Large intestine (tissue), 3 donors: ENCODE measurements at regions not wholly inside any gene's neighbourhood (a gene's known extent, or its start where the extent isn't known, plus 50 kb on each side); places are given as distances from the start of the nearest gene placed in this dataset.

Experiments
- DNase-seq, 2 donors: peaks; one replicate each; pipeline versions ENCODE4 v3.0.0 to v3.0.0-alpha.2; 2013
- H3K27ac ChIP-seq: one replicate; pipeline ENCODE4 v1.5.1; 2013; ENCODE audit warnings: low read length
- H3K27me3 ChIP-seq: 2 replicates; pipeline ENCODE4 v1.6.1; 2013; ENCODE audit warnings: low read length; ENCODE audit not compliant: control insufficient read depth, insufficient read depth
- H3K36me3 ChIP-seq: 2 replicates; pipeline ENCODE4 v1.6.1; 2013; ENCODE audit warnings: low read length; ENCODE audit not compliant: control insufficient read depth, insufficient read depth
- H3K4me1 ChIP-seq: one replicate; pipeline ENCODE4 v1.6.1; 2013; ENCODE audit warnings: low read length; ENCODE audit not compliant: control insufficient read depth, insufficient read depth
- H3K4me3 ChIP-seq: one replicate; pipeline ENCODE4 v1.5.1; 2013; ENCODE audit warnings: low read length
- H3K9me3 ChIP-seq: one replicate; pipeline ENCODE4 v1.6.1; 2013; ENCODE audit warnings: mild to moderate bottlenecking, low read depth, low read length, moderate library complexity; ENCODE audit not compliant: control insufficient read depth
- WGBS: methylation state at CpG from one replicate; pipeline ENCODE4 v1.1.5; 2013; ENCODE audit warnings: low lambda C conversion rate; ENCODE audit not compliant: insufficient coverage; 5-methylcytosine and 5-hydroxymethylcytosine counted together

GRCh38 chr18:2256577-2256976 is 314.7 kb downstream of the METTL4 start:
- Histone ChIP-seq H3K27ac (no peak overlapping the region), H3K4me3 (no peak overlapping the region), H3K36me3 (no peaks in the 10 kb centered on the region), H3K27me3 (no peaks in the 10 kb centered on the region), H3K4me1 (no peaks in the 10 kb centered on the region), H3K9me3 (no peaks in the 10 kb centered on the region)
- no CpG with 5 or more reads among the region's 1 CpG for WGBS
- DNase-seq, result no peak

- no peaks in the 10 kb centered on the region for H3K36me3 ChIP-seq
- H3K27ac ChIP-seq, result no peak overlapping the region
- no peaks in the 10 kb centered on the region for H3K9me3 ChIP-seq
- no peak overlapping the region for H3K4me3 ChIP-seq
- H3K27me3 ChIP-seq, result no peaks in the 10 kb centered on the region
- DNase-seq, result no peak
- no peaks in the 10 kb centered on the region for H3K4me1 ChIP-seq
- 70% methylated on average over 4 of the region's 6 CpGs for WGBS
Observed at GRCh38 chr18:2258954-2259353, 312.4 kb downstream of the METTL4 start.

GRCh38 chr18:2263303-2263890 is 307.9 kb downstream of the METTL4 start:
- H3K36me3 ChIP-seq, result no peaks in the 10 kb centered on the region
- no peaks in the 10 kb centered on the region for H3K4me1 ChIP-seq
- no peaks in the 10 kb centered on the region for H3K9me3 ChIP-seq
- no peak for DNase-seq
- H3K27ac ChIP-seq, result no peak overlapping the region
- H3K27me3 ChIP-seq, result no peaks in the 10 kb centered on the region
- H3K4me3 ChIP-seq, result no peak overlapping the region
- 100% methylated on average over 1 of the region's 8 CpGs for WGBS

- no CpG with 5 or more reads among the region's 2 CpGs for WGBS
- DNase-seq, result no peak
- H3K27me3 ChIP-seq, result no peaks in the 10 kb centered on the region
- H3K27ac ChIP-seq, result no peak overlapping the region
- H3K36me3 ChIP-seq, result no peaks in the 10 kb centered on the region
- no peak overlapping the region for H3K4me3 ChIP-seq
- H3K4me1 ChIP-seq, result no peaks in the 10 kb centered on the region
- no peaks in the 10 kb centered on the region for H3K9me3 ChIP-seq
Observed at GRCh38 chr18:2274613-2275012, 296.7 kb downstream of the METTL4 start.

GRCh38 chr18:2281086-2281485 is 290.2 kb downstream of the METTL4 start:
- H3K27ac ChIP-seq, result no peak overlapping the region
- WGBS, result 83% methylated on average over 1 of the region's 1 CpG

DNA sequence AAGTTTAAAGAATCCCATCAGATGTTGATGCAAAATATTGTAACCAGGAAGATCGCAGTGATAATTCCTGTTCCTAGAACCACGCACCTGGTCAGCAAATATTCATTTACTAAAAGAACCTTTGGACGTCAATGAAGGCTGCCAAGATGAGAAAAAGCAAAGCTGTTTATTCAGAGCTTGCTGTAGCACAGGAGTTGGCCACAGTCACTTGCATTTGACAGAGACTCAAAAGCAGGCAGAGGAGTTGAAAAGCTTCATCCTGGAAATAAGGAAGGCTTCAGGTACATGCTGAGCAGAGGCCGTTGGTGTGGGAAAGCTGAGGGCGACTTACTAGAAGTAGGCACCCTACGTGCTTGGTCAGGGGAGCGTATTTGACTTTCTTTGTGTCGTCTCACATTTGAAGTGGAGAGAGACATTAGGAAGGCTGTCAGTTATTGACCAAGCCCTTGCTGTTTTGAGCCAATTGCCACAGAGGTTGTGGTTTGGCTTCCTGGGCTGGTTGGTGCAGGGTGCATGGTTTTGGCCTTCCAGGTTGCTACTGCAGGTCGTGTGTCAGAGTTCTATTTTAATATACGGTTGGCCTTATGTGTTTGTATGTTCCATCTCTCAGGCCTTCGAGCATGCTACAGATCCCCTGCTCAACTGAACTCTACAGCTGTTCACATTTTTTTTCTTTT is 289.6 kb downstream of the METTL4 start:
- Histone ChIP-seq H3K4me1 (no peaks in the 10 kb centered on the region), H3K4me3 (no peak overlapping the region), H3K27ac (no peak overlapping the region), H3K27me3 (no peaks in the 10 kb centered on the region), H3K36me3 (no peaks in the 10 kb centered on the region), H3K9me3 (no peaks in the 10 kb centered on the region)
- no peak for DNase-seq
- 80% methylated on average over 1 of the region's 11 CpGs for WGBS

More at GRCh38 chr18:2281086-2281485, 290.2 kb downstream of the METTL4 start:
- Histone ChIP-seq H3K4me3 (no peak overlapping the region), H3K4me1 (no peaks in the 10 kb centered on the region), H3K9me3 (no peaks in the 10 kb centered on the region), H3K27me3 (no peaks in the 10 kb centered on the region), H3K36me3 (no peaks in the 10 kb centered on the region)
- no peak for DNase-seq

GRCh38 chr18:2293109-2293839 is 278.0 kb downstream of the METTL4 start:
- Histone ChIP-seq H3K4me3 (no peak overlapping the region), H3K36me3 (no peaks in the 10 kb centered on the region), H3K27me3 (no peaks in the 10 kb centered on the region), H3K9me3 (no peaks in the 10 kb centered on the region), H3K27ac (no peak overlapping the region), H3K4me1 (no peaks in the 10 kb centered on the region)
- DNase-seq, result no peak
- no CpG with 5 or more reads among the region's 7 CpGs for WGBS

GRCh38 chr18:2301316-2301715 is 270.0 kb downstream of the METTL4 start:
- DNase-seq, result no peak
- Histone ChIP-seq H3K36me3 (no peaks in the 10 kb centered on the region), H3K9me3 (no peaks in the 10 kb centered on the region), H3K4me1 (no peaks in the 10 kb centered on the region), H3K27ac (no peak overlapping the region), H3K4me3 (no peak overlapping the region), H3K27me3 (no peaks in the 10 kb centered on the region)
- WGBS, result 17% methylated on average over 1 of the region's 2 CpGs

- H3K27me3 ChIP-seq, result no peaks in the 10 kb centered on the region
- no peaks in the 10 kb centered on the region for H3K36me3 ChIP-seq
- H3K9me3 ChIP-seq, result no peaks in the 10 kb centered on the region
- 67% methylated on average over 1 of the region's 1 CpG for WGBS
- no peak overlapping the region for H3K27ac ChIP-seq
- H3K4me1 ChIP-seq, result no peaks in the 10 kb centered on the region
- no peak for DNase-seq
- no peak overlapping the region for H3K4me3 ChIP-seq
Observed at GRCh38 chr18:2302012-2302411, 269.3 kb downstream of the METTL4 start.

DNA sequence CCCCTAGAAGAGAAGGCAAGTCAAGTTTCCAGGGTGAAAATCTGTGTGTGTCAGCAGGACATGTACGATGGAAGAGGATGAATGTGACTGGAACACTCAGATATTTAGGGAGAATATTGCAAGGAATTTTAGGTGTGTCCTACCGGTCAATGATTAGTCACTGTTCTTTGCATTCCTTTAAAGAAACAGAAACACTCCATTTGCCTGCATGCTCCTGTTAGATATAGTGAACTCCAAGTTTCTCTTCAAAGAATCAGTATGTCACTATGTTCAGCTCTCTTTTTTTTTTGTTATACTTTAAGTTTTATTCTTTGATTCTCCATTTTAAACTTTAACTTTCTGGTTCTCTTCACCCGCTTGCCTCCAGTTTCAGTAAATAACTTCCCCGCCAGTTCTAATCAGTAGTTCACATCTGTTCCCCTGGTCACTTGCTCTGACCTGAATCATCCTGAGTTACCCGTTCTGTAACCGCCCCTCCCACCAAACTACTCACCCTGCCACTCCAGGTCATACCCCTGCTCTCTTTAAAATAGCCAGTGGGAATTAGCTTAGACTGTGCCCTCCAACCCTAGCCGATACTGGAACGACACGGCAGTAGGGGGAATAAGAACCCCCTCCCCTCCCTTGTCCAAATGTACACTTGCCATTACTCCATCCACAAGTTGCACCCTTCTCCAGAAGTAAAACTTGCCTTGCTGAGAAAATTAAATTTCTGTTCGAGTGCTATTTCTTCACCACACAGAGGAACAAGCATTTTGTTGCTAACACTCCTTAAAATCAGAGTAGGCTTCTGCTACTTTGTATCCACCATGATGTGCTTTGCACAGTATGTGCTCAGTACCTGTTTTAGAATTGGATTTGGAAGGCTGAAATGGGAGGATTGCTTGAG is 268.4 kb downstream of the METTL4 start:
- Histone ChIP-seq H3K4me3 (no peak overlapping the region), H3K9me3 (no peaks in the 10 kb centered on the region), H3K36me3 (no peaks in the 10 kb centered on the region), H3K4me1 (no peaks in the 10 kb centered on the region), H3K27ac (no peak overlapping the region), H3K27me3 (no peaks in the 10 kb centered on the region)
- DNase-seq, result no peak
- WGBS, result 50% methylated on average over 2 of the region's 10 CpGs
